HepG2 (cell line): ENCODE measurements at regions not wholly inside any gene's neighbourhood (a gene's known extent, or its start where the extent isn't known, plus 50 kb on each side); places are given as distances from the start of the nearest gene placed in this dataset.

Experiments
- ATAC-seq: fragments of 200-7000 bp; cut with Tn5 transposase; 3 replicates; pipeline ENCODE4 v1.9.1; 2020; ENCODE audit warnings: mild to moderate bottlenecking, moderate library complexity
- BruUV-seq: library from RNA; stranded (reverse); fragments of 400-500 nt; replicated peaks from 2 replicates; lab custom pipeline; 2021; lab: Mats Ljungman, UMichigan
- CTCF ChIA-PET: fragments of 300-600 bp; formaldehyde crosslinking; extraction: SDS; loops from one replicate; lab custom pipeline; 2021; ENCODE audit warnings: low total read pairs, inconsistent platforms, low intra/inter-chr PET ratio; lab: Yijun Ruan, JAX
- POLR2A ChIA-PET: fragments of 350-600 bp; sonication (Branson Sonifier 250); formaldehyde crosslinking; loops from one replicate; lab custom pipeline; 2020; ENCODE audit warnings: antibody characterized with exemption, inconsistent platforms; lab: Yijun Ruan, JAX
- DNase-seq: peaks from one replicate; pipeline ENCODE4 v3.0.0-alpha.2; 2015; ENCODE audit warnings: low spot score
- FAIRE-seq: peaks from 3 replicates; lab custom pipeline; 2011; peaks lifted over from hg19 to GRCh38; lab: Jason Lieb, UNC
- H2AFZ ChIP-seq: one replicate; pipeline ENCODE4 v1.6.1; 2011; ENCODE audit warnings: low read length, inconsistent platforms
- H3K27ac ChIP-seq: fragments of 300-600 bp; 3 replicates; pipeline ENCODE4 v1.8.0; 2011; ENCODE audit warnings: mixed run types, mild to moderate bottlenecking, mixed read lengths, low read length, inconsistent platforms; ENCODE audit not compliant: insufficient read depth; ENCODE audit errors: extremely low read length
- H3K27me3 ChIP-seq, 2 experiments: fragments of 200-600 bp in 1 of 2; 2 replicates in 1 of 2; 3 replicates in 1 of 2; pipeline versions ENCODE4 v1.6.0 to v1.8.0; 2011; ENCODE audit warnings: low read length in 2 of 2, mild to moderate bottlenecking in 2 of 2, moderate library complexity in 2 of 2, inconsistent platforms in 1 of 2; ENCODE audit not compliant: insufficient read depth in 2 of 2, control insufficient read depth in 1 of 2
- H3K36me3 ChIP-seq, 2 experiments: fragments of 200-600 bp in 1 of 2; replicated peaks in 1 of 2; 2 replicates in 1 of 2; 3 replicates in 1 of 2; pipeline versions ENCODE4 v1.5.1 to v1.8.0; 2011; ENCODE audit warnings: low read length in 2 of 2, inconsistent platforms in 1 of 2; ENCODE audit not compliant: insufficient read depth in 2 of 2, control insufficient read depth in 1 of 2
- H3K4me1 ChIP-seq: 2 replicates; pipeline ENCODE4 v1.5.1; 2012; ENCODE audit warnings: low read length, inconsistent platforms; ENCODE audit not compliant: insufficient read depth
- H3K4me2 ChIP-seq: 2 replicates; pipeline ENCODE4 v1.6.0; 2011; ENCODE audit warnings: low read depth, low read length, inconsistent platforms
- H3K4me3 ChIP-seq, 3 experiments: fragments of 200-600 bp in 1 of 3; sonication (generic), shearing (Covaris generic) in 1 of 3; replicated peaks in 1 of 3; 2 replicates each; pipeline ENCODE4 v1.5.1; 2011 to 2016; ENCODE audit warnings: low read length in 3 of 3, inconsistent platforms in 2 of 3, low read depth in 2 of 3, mild to moderate bottlenecking in 2 of 3, control low read depth in 1 of 3, mixed read lengths in 1 of 3; ENCODE audit not compliant: insufficient read depth in 1 of 3
- H3K79me2 ChIP-seq: one replicate; pipeline ENCODE4 v1.6.1; 2011; ENCODE audit warnings: low read length, inconsistent platforms; ENCODE audit not compliant: insufficient read depth
- H3K9ac ChIP-seq: 2 replicates; pipeline ENCODE4 v1.6.0; 2011; ENCODE audit warnings: mild to moderate bottlenecking, low read depth, low read length, inconsistent platforms; ENCODE audit not compliant: insufficient read depth
- H3K9me3 ChIP-seq: 2 replicates; pipeline ENCODE4 v1.5.1; 2012; ENCODE audit warnings: mild to moderate bottlenecking, low read length
- H4K20me1 ChIP-seq: 2 replicates; pipeline ENCODE4 v1.6.0; 2011; ENCODE audit warnings: inconsistent platforms, mild to moderate bottlenecking, low read length, moderate library complexity; ENCODE audit not compliant: insufficient read depth
- ATF7 ChIP-seq, 2 experiments: fragments of 450-650 bp in 1 of 2; sonication (generic) in 1 of 2; formaldehyde crosslinking in 1 of 2; IDR thresholded peaks; 2 replicates each; pipeline versions ENCODE4 v1.4.0 to v1.6.1; 2016 to 2020; ENCODE audit warnings: antibody characterized with exemption in 1 of 2, mild to moderate bottlenecking in 1 of 2, missing genetic modification reagents in 1 of 2
- BCL3 ChIP-seq: sonication (generic); formaldehyde crosslinking; IDR thresholded peaks from 2 replicates; pipeline ENCODE4 v1.5.1; 2020; ENCODE audit warnings: mild to moderate bottlenecking, missing genetic modification reagents, moderate library complexity
- CHCHD3 ChIP-seq: sonication (generic); formaldehyde crosslinking; IDR thresholded peaks from 2 replicates; pipeline ENCODE4 v1.8.0; 2022; ENCODE audit warnings: mild to moderate bottlenecking, missing genetic modification reagents, moderate library complexity
- EP300 ChIP-seq, 3 experiments: sonication (generic) in 1 of 3; formaldehyde crosslinking in 1 of 3; IDR thresholded peaks; 2 replicates each; pipeline versions ENCODE4 v1.5.1 to v1.6.1; 2011 to 2020; ENCODE audit warnings: low read depth in 2 of 3, low read length in 2 of 3, borderline replicate concordance in 1 of 3, improper control_type of control experiment in 1 of 3, mild to moderate bottlenecking in 1 of 3, missing genetic modification reagents in 1 of 3, moderate library complexity in 1 of 3
- MED8 ChIP-seq: sonication (generic); formaldehyde crosslinking; IDR thresholded peaks from 2 replicates; pipeline ENCODE4 v1.8.1; 2023; ENCODE audit warnings: mild to moderate bottlenecking, missing genetic modification reagents; ENCODE audit not compliant: insufficient replicate concordance
- SATB2 ChIP-seq: sonication (generic); formaldehyde crosslinking; IDR thresholded peaks from 2 replicates; pipeline ENCODE4 v1.5.0; 2020; ENCODE audit warnings: missing genetic modification reagents
- ZNF256 ChIP-seq: sonication (generic); formaldehyde crosslinking; conservative IDR thresholded peaks from 2 replicates; pipeline ENCODE4 v1.4.0; 2020; ENCODE audit warnings: missing genetic modification reagents
- whole genome bisulfite sequencing: methylation state at CpG from one replicate; pipeline ENCODE4 v1.1.6; 2017; ENCODE audit warnings: low lambda C conversion rate; 5-methylcytosine and 5-hydroxymethylcytosine counted together
- in situ Hi-C: cut with HindIII; loops from 2 replicates; pipeline ENCODE4 v1.10.0; 2017; ENCODE audit warnings: low pct_unique_long_range_greater_than_20kb; ENCODE audit not compliant: extremely low pct_ligation_motif_present
- intact Hi-C: fragments of 100-400 bp; cut with micrococcal nuclease; formaldehyde crosslinking; loops from one replicate; pipeline ENCODE4 v1.10.0; 2022; ENCODE audit not compliant: unreplicated experiment
- TF ChIP-seq, protein P1 (sequence below): IDR thresholded peaks from 2 replicates; pipeline ENCODE4 v1.4.0; 2020; ENCODE audit warnings: mild to moderate bottlenecking, missing genetic modification reagents

GRCh38 chr15:88348579-88349230 lies 92.2 kb upstream of the NTRK3 start:
- H3K9me3 ChIP-seq = peaks cover 21% of the 10 kb centered on the region

More at GRCh38 chr15:88348579-88349230, 92.2 kb upstream of the NTRK3 start:
- H3K4me1 ChIP-seq = no peaks in the 10 kb centered on the region
- no peaks in the 10 kb centered on the region for H4K20me1 ChIP-seq
- ChIA-PET POLR2A (no interaction called here), CTCF (no interaction called here)
- no peaks in the 10 kb centered on the region for H3K36me3 ChIP-seq
- no TSS peak for BruUV-seq
- no peak overlapping the region for H3K4me2 ChIP-seq
- H3K27ac ChIP-seq = no peak overlapping the region
- WGBS = 10% methylated on average over 4 of the region's 4 CpGs
- FAIRE-seq (no peak), ATAC-seq (no peak), DNase-seq (no peak)
- TF ChIP-seq CHCHD3 (no peak), MED8 (CRISPR knock-in tag) (no peak), ATF7 (IDR thresholded peaks at IDR 0.05) (no peak), ATF7 (CRISPR knock-in tag; IDR thresholded peaks at IDR 0.05) (no peak), ZNF256 (CRISPR knock-in tag) (no peak), BCL3 (CRISPR knock-in tag) (no peak), EP300 (IDR thresholded peaks at IDR 0.05; ENCODE audit: low read depth in 2 of 2, low read length in 2 of 2) (no peak), EP300 (CRISPR knock-in tag; IDR thresholded peaks at IDR 0.05; ENCODE audit: borderline replicate concordance) (no peak), SATB2 (CRISPR knock-in tag) (no peak)
- TF ChIP-seq, protein P1, sequence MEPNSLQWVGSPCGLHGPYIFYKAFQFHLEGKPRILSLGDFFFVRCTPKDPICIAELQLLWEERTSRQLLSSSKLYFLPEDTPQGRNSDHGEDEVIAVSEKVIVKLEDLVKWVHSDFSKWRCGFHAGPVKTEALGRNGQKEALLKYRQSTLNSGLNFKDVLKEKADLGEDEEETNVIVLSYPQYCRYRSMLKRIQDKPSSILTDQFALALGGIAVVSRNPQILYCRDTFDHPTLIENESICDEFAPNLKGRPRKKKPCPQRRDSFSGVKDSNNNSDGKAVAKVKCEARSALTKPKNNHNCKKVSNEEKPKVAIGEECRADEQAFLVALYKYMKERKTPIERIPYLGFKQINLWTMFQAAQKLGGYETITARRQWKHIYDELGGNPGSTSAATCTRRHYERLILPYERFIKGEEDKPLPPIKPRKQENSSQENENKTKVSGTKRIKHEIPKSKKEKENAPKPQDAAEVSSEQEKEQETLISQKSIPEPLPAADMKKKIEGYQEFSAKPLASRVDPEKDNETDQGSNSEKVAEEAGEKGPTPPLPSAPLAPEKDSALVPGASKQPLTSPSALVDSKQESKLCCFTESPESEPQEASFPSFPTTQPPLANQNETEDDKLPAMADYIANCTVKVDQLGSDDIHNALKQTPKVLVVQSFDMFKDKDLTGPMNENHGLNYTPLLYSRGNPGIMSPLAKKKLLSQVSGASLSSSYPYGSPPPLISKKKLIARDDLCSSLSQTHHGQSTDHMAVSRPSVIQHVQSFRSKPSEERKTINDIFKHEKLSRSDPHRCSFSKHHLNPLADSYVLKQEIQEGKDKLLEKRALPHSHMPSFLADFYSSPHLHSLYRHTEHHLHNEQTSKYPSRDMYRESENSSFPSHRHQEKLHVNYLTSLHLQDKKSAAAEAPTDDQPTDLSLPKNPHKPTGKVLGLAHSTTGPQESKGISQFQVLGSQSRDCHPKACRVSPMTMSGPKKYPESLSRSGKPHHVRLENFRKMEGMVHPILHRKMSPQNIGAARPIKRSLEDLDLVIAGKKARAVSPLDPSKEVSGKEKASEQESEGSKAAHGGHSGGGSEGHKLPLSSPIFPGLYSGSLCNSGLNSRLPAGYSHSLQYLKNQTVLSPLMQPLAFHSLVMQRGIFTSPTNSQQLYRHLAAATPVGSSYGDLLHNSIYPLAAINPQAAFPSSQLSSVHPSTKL (CRISPR knock-in tag) = no peak
- in situ Hi-C loops (no loop called here), intact Hi-C loops (no loop called here)
- no peak overlapping the region for H3K4me3 ChIP-seq
- no peak overlapping the region for H2AFZ ChIP-seq
- H3K9ac ChIP-seq = no peak overlapping the region
- H3K27me3 ChIP-seq = peaks cover 0 to 1% of the 10 kb centered on the region in 2 experiments; a peak in 1 of 5 replicates
- H3K79me2 ChIP-seq = no peaks in the 10 kb centered on the region
